Skeletal muscle tissue (tissue), 3 donors: ENCODE measurements at regions not wholly inside any gene's neighbourhood (a gene's known extent, or its start where the extent isn't known, plus 50 kb on each side); places are given as distances from the start of the nearest gene placed in this dataset.
"Not testable (repeated sequence)": the region's sequence is repeated elsewhere in the genome, so short reads cannot be mapped to it uniquely, and the experiment has no call there.

Experiments
- H3K27ac ChIP-seq: one replicate; pipeline ENCODE4 v1.7.0; 2013; ENCODE audit warnings: mild to moderate bottlenecking, low read depth, low read length, inconsistent platforms
- H3K27me3 ChIP-seq, 3 donors: one replicate each; pipeline ENCODE4 v1.7.0; 2013; ENCODE audit warnings: low read length in 3 of 3; ENCODE audit not compliant: control insufficient read depth in 3 of 3, insufficient read depth in 3 of 3
- H3K36me3 ChIP-seq, 3 donors: one replicate each; pipeline ENCODE4 v1.7.0; 2013; ENCODE audit warnings: low read length in 3 of 3; ENCODE audit not compliant: control insufficient read depth in 3 of 3, insufficient read depth in 3 of 3
- H3K4me1 ChIP-seq, 3 donors: one replicate each; pipeline ENCODE4 v1.7.0; 2013; ENCODE audit warnings: low read length in 3 of 3, mild to moderate bottlenecking in 3 of 3; ENCODE audit not compliant: control insufficient read depth in 3 of 3, insufficient read depth in 3 of 3
- H3K4me3 ChIP-seq, 3 donors: one replicate each; pipeline ENCODE4 v1.7.0; 2013; ENCODE audit warnings: low read length in 3 of 3
- H3K9ac ChIP-seq, 3 donors: one replicate each; pipeline ENCODE4 v1.7.0; 2013; ENCODE audit warnings: low read length in 3 of 3, mild to moderate bottlenecking in 3 of 3, moderate library complexity in 2 of 3, low read depth in 1 of 3
- H3K9me3 ChIP-seq, 3 donors: one replicate each; pipeline ENCODE4 v1.7.0; 2013; ENCODE audit warnings: low read length in 3 of 3; ENCODE audit not compliant: control insufficient read depth in 3 of 3
- donor health status: Osteomylitis.

GRCh38 chr1:166304131-166304530 is 137.3 kb upstream of the FAM78B start:
- no peak overlapping the region for H3K27ac ChIP-seq
- no peaks in the 10 kb centered on the region for H3K36me3 ChIP-seq
- no peaks in the 10 kb centered on the region for H3K27me3 ChIP-seq
- H3K9me3 ChIP-seq, result no peaks in the 10 kb centered on the region
- H3K4me3 ChIP-seq, result no peak overlapping the region
- peaks cover 0 to 6% (median 4%) of the 10 kb centered on the region in 3 donors for H3K4me1 ChIP-seq
- no peak overlapping the region for H3K9ac ChIP-seq

GRCh38 chr1:166305371-166305770 is 138.6 kb upstream of the FAM78B start:
- Histone ChIP-seq H3K36me3 (no peaks in the 10 kb centered on the region), H3K9me3 (no peaks in the 10 kb centered on the region), H3K27me3 (no peaks in the 10 kb centered on the region), H3K27ac (no peak overlapping the region), H3K4me1 (peaks cover 0 to 6% (median 4%) of the 10 kb centered on the region in 3 donors), H3K4me3 (no peak overlapping the region), H3K9ac (no peak overlapping the region)

- H3K27me3 ChIP-seq, result no peaks in the 10 kb centered on the region
- H3K4me3 ChIP-seq, result no peak overlapping the region
- no peaks in the 10 kb centered on the region for H3K9me3 ChIP-seq
- no peaks in the 10 kb centered on the region for H3K36me3 ChIP-seq
- peaks cover 0 to 6% (median 4%) of the 10 kb centered on the region in 3 donors for H3K4me1 ChIP-seq
- H3K27ac ChIP-seq, result no peak overlapping the region
- no peak overlapping the region for H3K9ac ChIP-seq
Observed at GRCh38 chr1:166307261-166308188, 140.7 kb upstream of the FAM78B start.

GRCh38 chr1:166316306-166316705 is 149.5 kb upstream of the FAM78B start:
- H3K27me3 ChIP-seq, H3K9me3 ChIP-seq, H3K36me3 ChIP-seq: not testable (repeated sequence)

GRCh38 chr1:166322470-166322869 is 155.7 kb upstream of the FAM78B start:
- H3K36me3 ChIP-seq, result no peaks in the 10 kb centered on the region
- no peaks in the 10 kb centered on the region for H3K4me1 ChIP-seq
- H3K4me3 ChIP-seq, result no peak overlapping the region
- no peaks in the 10 kb centered on the region for H3K27me3 ChIP-seq
- no peak overlapping the region for H3K27ac ChIP-seq
- no peaks in the 10 kb centered on the region for H3K9me3 ChIP-seq
- H3K9ac ChIP-seq, result no peak overlapping the region

More at GRCh38 chr1:166316306-166316705, 149.5 kb upstream of the FAM78B start:
- H3K9ac ChIP-seq, H3K4me3 ChIP-seq, H3K27ac ChIP-seq, H3K4me1 ChIP-seq: not testable (repeated sequence)

- Histone ChIP-seq H3K9ac (no peak overlapping the region), H3K27me3 (no peaks in the 10 kb centered on the region), H3K36me3 (no peaks in the 10 kb centered on the region), H3K4me3 (no peak overlapping the region), H3K27ac (no peak overlapping the region), H3K4me1 (no peaks in the 10 kb centered on the region), H3K9me3 (no peaks in the 10 kb centered on the region)
Observed at GRCh38 chr1:166327886-166328285, 161.1 kb upstream of the FAM78B start.

- Histone ChIP-seq H3K9ac (no peak overlapping the region), H3K27me3 (no peaks in the 10 kb centered on the region), H3K9me3 (no peaks in the 10 kb centered on the region), H3K36me3 (no peaks in the 10 kb centered on the region), H3K27ac (no peak overlapping the region), H3K4me1 (no peaks in the 10 kb centered on the region), H3K4me3 (no peak overlapping the region)
Observed at GRCh38 chr1:166328956-166329355, 162.2 kb upstream of the FAM78B start.

- no peak overlapping the region for H3K9ac ChIP-seq
- no peaks in the 10 kb centered on the region for H3K9me3 ChIP-seq
- H3K4me3 ChIP-seq, result no peak overlapping the region
- H3K4me1 ChIP-seq, result no peaks in the 10 kb centered on the region
- no peaks in the 10 kb centered on the region for H3K36me3 ChIP-seq
- H3K27me3 ChIP-seq, result no peaks in the 10 kb centered on the region
- H3K27ac ChIP-seq, result no peak overlapping the region
Observed at GRCh38 chr1:166330096-166330495, 163.3 kb upstream of the FAM78B start.

- Histone ChIP-seq H3K9ac (no peak overlapping the region), H3K4me3 (no peak overlapping the region), H3K27me3 (no peaks in the 10 kb centered on the region), H3K4me1 (no peaks in the 10 kb centered on the region), H3K36me3 (no peaks in the 10 kb centered on the region), H3K9me3 (no peaks in the 10 kb centered on the region), H3K27ac (no peak overlapping the region)
Observed at GRCh38 chr1:166338105-166338504, 171.3 kb upstream of the FAM78B start.

- Histone ChIP-seq H3K9me3 (no peaks in the 10 kb centered on the region), H3K4me3 (no peak overlapping the region), H3K9ac (no peak overlapping the region), H3K36me3 (no peaks in the 10 kb centered on the region), H3K27ac (no peak overlapping the region), H3K4me1 (no peaks in the 10 kb centered on the region), H3K27me3 (no peaks in the 10 kb centered on the region)
Observed at GRCh38 chr1:166340709-166341108, 173.9 kb upstream of the FAM78B start.
